HG03039 (cell line): ENCODE measurements at regions not wholly inside any gene's neighbourhood (a gene's known extent, or its start where the extent isn't known, plus 50 kb on each side); places are given as distances from the start of the nearest gene placed in this dataset.

Experiments
- ATAC-seq: cut with Tn5 transposase; IDR thresholded peaks from one replicate; pipeline ENCODE4 v1.9.1; 2021; ENCODE audit warnings: mild to moderate bottlenecking, moderate library complexity; ENCODE audit not compliant: unreplicated experiment

DNA sequence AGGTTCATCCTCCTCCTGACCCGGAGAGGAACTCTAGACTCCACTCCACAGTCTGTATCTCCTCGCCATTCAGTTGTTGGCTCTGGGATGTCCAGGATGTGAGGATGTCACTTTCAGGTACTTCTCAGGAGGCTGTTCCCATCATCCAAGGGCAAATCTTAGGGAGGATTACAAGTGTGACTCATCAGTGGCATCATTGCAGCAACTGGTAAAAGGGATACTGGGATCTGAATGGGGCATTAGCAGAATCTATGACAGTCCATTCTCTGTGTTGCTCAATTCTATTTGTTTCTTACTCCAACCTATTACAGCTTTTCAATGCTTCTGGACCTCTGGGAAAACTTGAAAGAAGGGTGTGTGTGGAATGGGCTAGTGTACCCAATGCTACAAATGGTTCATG, 81.5 kb upstream of the FN1 start:
- ATAC-seq, result no peak

DNA sequence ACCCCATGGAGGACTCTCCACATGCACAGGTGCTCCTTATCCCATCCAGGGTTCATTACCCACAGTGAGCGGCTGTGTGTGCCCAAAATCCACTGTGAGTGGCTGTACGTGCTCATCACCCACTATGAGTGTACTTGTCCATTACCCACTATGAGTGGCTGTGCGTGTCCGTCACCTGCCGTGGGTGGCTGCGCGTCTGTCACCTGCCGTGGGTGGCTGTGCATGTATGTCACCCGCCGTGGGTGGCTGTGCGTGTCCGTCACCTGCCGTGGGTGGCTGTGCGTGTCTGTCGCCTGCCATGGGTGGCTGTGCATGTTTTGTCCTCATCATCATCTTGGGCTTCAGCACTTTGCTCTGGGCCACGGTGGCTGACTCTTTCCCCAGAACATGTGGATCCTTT, 78.6 kb upstream of the FN1 start:
- no peak for ATAC-seq

GRCh38 chr2:215511454-215512346, 75.8 kb upstream of the FN1 start:
- ATAC-seq, result no peak

GRCh38 chr2:215507836-215508235, 72.0 kb upstream of the FN1 start:
- no peak for ATAC-seq

DNA sequence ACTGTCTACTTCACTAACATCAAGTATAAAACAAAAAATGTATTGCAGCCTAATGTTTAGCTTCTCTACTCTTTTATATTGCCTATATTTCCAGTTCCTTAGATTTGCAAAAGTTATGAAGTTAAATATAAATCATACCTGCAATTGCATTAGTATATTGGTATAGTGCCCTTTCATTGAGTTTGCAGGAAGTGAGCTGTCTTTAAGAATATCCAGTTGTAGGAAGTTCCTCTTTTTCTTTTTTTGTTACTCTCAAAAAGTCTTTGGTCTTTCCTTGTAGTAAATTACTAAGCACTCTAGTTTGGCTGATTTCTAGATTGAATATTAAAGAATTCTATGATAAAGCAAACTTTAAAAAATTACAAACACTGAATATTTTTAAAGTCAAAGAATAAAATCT, 71.3 kb upstream of the FN1 start:
- no peak for ATAC-seq

- no peak for ATAC-seq
Measured at GRCh38 chr2:215506604-215506990, 70.7 kb upstream of the FN1 start.

GRCh38 chr2:215505044-215505786, 69.3 kb upstream of the FN1 start:
- no peak for ATAC-seq

- ATAC-seq, result no peak
Measured at GRCh38 chr2:215504547-215504946, 68.7 kb upstream of the FN1 start.

GRCh38 chr2:215503381-215503780, 67.5 kb upstream of the FN1 start:
- ATAC-seq, result no peak

DNA sequence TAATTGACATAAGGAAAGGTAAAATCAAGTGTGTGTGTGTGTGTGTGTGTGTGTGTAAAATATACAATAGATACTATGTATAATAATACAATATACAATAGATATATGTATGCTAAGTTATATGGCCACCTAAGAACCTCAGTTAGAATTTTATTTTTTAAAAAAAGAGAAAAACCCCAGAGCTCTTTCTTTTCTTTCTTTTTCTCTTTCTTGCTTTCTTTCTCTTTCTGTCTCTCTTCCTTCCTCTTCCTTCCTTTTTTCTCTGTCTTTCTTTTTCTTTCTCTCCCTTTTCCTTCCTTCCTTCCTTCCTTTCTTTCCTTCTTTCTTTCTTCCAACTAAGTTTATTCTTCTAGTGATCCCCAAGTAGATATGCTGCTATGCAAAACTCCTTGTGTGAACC, 64.6 kb upstream of the FN1 start:
- no peak for ATAC-seq

GRCh38 chr2:215499331-215499730, 63.5 kb upstream of the FN1 start:
- no peak for ATAC-seq

DNA sequence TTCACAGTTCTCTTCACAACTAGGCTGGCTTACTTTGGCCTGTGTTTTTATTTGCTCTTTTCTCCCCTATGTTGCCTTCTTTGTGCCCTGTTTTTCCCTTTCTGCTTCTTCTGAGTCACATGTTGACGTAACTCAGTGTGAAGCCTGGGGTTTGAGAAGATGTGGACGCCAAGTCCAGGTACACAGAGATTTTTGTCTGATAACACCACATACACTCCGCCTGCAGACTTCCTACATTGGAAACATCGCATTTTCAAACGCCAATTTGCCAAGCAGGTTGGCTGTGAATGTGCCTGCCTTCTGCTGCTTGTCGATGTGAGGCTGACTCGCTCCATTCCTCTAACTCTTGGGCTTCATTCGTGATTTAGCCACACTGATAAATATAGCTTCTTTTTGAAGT, 62.6 kb upstream of the FN1 start:
- no peak for ATAC-seq

- no peak for ATAC-seq
Measured at GRCh38 chr2:215493376-215493775, 57.5 kb upstream of the FN1 start.

GRCh38 chr2:215489288-215489848, 53.5 kb upstream of the FN1 start:
- ATAC-seq, result no peak

GRCh38 chr2:215487002-215487372, 51.1 kb upstream of the FN1 start:
- no peak for ATAC-seq

GRCh38 chr2:215486291-215487001, 50.6 kb upstream of the FN1 start:
- ATAC-seq, result no peak
